ENCODE measurements at regions not wholly inside any gene's neighbourhood (a gene's known extent, or its start where the extent isn't known, plus 50 kb on each side); places are given as distances from the start of the nearest gene placed in this dataset.

- peak; percentile 50 for DNase-seq (ENCODE audit: low spot score)
- no peak overlapping the region for H3K27ac ChIP-seq
- no peak for TF ChIP-seq CTCF (conservative IDR thresholded peaks at IDR 0.05; ENCODE audit: low read depth)
- ChIA-PET CTCF (interaction anchor here (1.1 kb wide), 1 partner anchor 414 kb away, joined by 3 read pairs; the partner anchor contains the start of gene FAT4), POLR2A (ENCODE audit: low non-redundant PET) (no interaction called here)
Measured at GRCh38 chr4:125728568-125728967, 413.8 kb downstream of the FAT4 start.

- peak overlapping the region; percentile 50; the same call in 1 of the 2 replicates for H3K27ac ChIP-seq
- no peak for DNase-seq (ENCODE audit: low spot score)
- CTCF ChIA-PET = no interaction called here
- TF ChIP-seq CTCF (conservative IDR thresholded peaks at IDR 0.05; ENCODE audit: low read depth) = no peak
- POLR2A ChIA-PET (ENCODE audit: low non-redundant PET) = no interaction called here
Measured at GRCh38 chr4:125729171-125729570, 414.4 kb downstream of the FAT4 start.

DNA sequence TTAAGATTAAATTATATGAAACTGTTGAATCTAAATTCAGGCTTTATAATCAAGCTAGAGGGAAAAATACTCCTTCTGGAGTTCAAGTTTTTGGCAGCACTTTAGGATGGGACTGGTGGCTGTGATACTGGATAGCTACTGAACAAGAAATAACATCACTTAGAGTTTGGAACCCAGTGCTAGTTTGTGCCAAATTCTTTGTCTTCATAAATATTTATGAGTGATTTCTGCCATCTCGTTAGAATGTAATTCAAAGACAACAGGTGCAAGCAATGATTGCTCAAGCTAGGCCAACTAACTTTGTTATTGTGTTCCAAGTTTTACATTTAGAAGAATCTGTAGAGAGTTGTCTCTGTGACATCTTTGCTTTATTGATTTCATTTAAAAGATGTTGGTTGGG lies 417.9 kb downstream of the FAT4 start:
- no peak for DNase-seq (ENCODE audit: low spot score)
- no peak for TF ChIP-seq CTCF (conservative IDR thresholded peaks at IDR 0.05; ENCODE audit: low read depth)
- no peak overlapping the region for H3K27ac ChIP-seq
- ChIA-PET POLR2A (ENCODE audit: low non-redundant PET) (no interaction called here), CTCF (no interaction called here)

GRCh38 chr4:125734504-125734903 lies 419.7 kb downstream of the FAT4 start:
- H3K27ac ChIP-seq = no peak overlapping the region
- no peak for DNase-seq (ENCODE audit: low spot score)
- no peak for TF ChIP-seq CTCF (conservative IDR thresholded peaks at IDR 0.05; ENCODE audit: low read depth)
- POLR2A ChIA-PET (ENCODE audit: low non-redundant PET) = no interaction called here
- CTCF ChIA-PET = interaction anchor here (0.6 kb wide), 2 partner anchors 36 to 1744 kb away, joined by 3 read pairs; no protein-coding TSS in a partner anchor

GRCh38 chr4:125735102-125735501 lies 420.3 kb downstream of the FAT4 start:
- ChIA-PET CTCF (interaction anchor here (0.6 kb wide), 1 partner anchor 1744 kb away, joined by 3 read pairs; no protein-coding TSS in a partner anchor), POLR2A (ENCODE audit: low non-redundant PET) (no interaction called here)
- TF ChIP-seq CTCF (conservative IDR thresholded peaks at IDR 0.05; ENCODE audit: low read depth) = no peak
- H3K27ac ChIP-seq = no peak overlapping the region
- peak; percentile 62 for DNase-seq (ENCODE audit: low spot score)

DNA sequence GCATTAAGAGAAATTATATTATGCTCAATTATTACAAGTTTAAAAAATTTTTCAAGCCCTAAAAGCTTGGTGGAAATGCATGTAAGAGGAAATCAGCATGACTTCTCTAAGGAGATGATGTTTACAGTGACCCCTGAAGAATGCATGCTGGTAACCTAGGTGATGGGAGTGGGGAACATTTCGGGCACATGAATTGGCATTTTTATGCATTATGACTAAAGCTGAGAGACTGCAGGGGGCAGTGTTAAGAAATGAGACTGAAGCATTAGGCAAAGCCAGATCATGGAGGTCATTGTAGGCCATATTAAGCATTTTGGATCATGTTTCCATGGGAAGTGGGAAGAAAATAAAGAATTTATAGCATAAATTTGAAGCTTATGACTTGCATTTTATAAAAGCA lies 421.3 kb downstream of the FAT4 start:
- CTCF ChIA-PET = no interaction called here
- no peak overlapping the region for H3K27ac ChIP-seq
- no peak for TF ChIP-seq CTCF (conservative IDR thresholded peaks at IDR 0.05; ENCODE audit: low read depth)
- POLR2A ChIA-PET (ENCODE audit: low non-redundant PET) = no interaction called here
- DNase-seq (ENCODE audit: low spot score) = no peak

DNA sequence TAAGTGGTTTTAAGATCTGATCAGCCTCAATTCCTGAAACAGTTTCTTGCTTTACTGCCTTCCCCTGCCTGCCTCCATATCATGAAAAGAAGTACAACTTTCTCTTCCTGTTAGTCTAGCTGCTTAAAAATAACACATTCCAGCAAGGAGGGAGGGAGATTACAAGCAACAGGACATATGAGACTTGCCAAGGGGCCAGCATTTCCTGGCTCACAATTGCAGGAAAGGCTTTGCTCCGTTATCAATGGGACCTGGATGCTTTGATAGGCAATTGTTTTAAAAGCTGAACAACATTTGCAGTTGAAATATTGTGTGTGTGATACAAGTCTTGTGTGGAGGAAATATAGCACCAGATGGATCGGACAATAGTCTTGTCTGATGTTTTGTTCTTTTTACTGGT lies 425.0 kb downstream of the FAT4 start:
- ChIA-PET CTCF (no interaction called here), POLR2A (ENCODE audit: low non-redundant PET) (no interaction called here)
- no peak for TF ChIP-seq CTCF (conservative IDR thresholded peaks at IDR 0.05; ENCODE audit: low read depth)
- H3K27ac ChIP-seq = no peak overlapping the region
- no peak for DNase-seq (ENCODE audit: low spot score)

Data from RWPE1 (cell line).